K562 (cell line): ENCODE measurements at regions not wholly inside any gene's neighbourhood (a gene's known extent, or its start where the extent isn't known, plus 50 kb on each side); places are given as distances from the start of the nearest gene placed in this dataset.

Source experiments
- BRD4 ChIP-seq: fragments of 200-600 bp; sonication (generic); IDR thresholded peaks from 2 replicates; pipeline ENCODE4 v1.6.1; 2017; ENCODE audit warnings: inconsistent platforms
- CBX1 ChIP-seq: sonication (generic); IDR thresholded peaks from 2 replicates; pipeline ENCODE4 v1.6.1; 2016; ENCODE audit warnings: antibody characterized with exemption, low read depth, mild to moderate bottlenecking
- DNMT1 ChIP-seq: fragments of 450-650 bp; IDR thresholded peaks from 2 replicates; pipeline ENCODE4 v1.6.1; 2016; ENCODE audit warnings: antibody characterized with exemption, mild to moderate bottlenecking
- HNRNPUL1 ChIP-seq: fragments of 200-400 bp; formaldehyde crosslinking; IDR thresholded peaks from 2 replicates; pipeline ENCODE4 v1.6.1; 2017; ENCODE audit warnings: low read length
- IFI16 ChIP-seq: fragments of 250-450 bp; sonication (Bioruptor Pico); IDR thresholded peaks from 2 replicates; pipeline ENCODE4 v2.1.2; 2022; ENCODE audit warnings: mild to moderate bottlenecking, inconsistent platforms
- POLR3A ChIP-seq: IDR thresholded peaks from 2 replicates; pipeline ENCODE4 v1.6.1; 2011; ENCODE audit warnings: borderline replicate concordance, mild to moderate bottlenecking, moderate library complexity; ENCODE audit not compliant: insufficient read length, insufficient read depth; ENCODE audit errors: extremely low read depth
- TCF7L2 ChIP-seq: fragments of 150-350 bp; IDR thresholded peaks from 2 replicates; pipeline ENCODE4 v1.6.1; 2016; ENCODE audit warnings: low read depth, mild to moderate bottlenecking, low read length, moderate library complexity
- ZFP1 ChIP-seq: fragments of 450-650 bp; formaldehyde crosslinking; IDR thresholded peaks from 2 replicates; pipeline ENCODE4 v1.4.0; 2020; ENCODE audit warnings: mild to moderate bottlenecking, mixed read lengths
- TF ChIP-seq, protein P1 (sequence below), 3 experiments: fragments of 200-800 bp in 1 of 3; fragments of 250-450 bp in 1 of 3; fragments of 450-650 bp in 1 of 3; sonication (Bioruptor Pico) in 1 of 3; sonication (Bioruptor generic) in 1 of 3; formaldehyde crosslinking in 1 of 3; IDR thresholded peaks; 2 replicates each; pipeline versions ENCODE4 v1.6.1 to v1.8.0; 2016 to 2022; ENCODE audit warnings: mild to moderate bottlenecking in 2 of 3, missing genetic modification characterization in 2 of 3, missing compliant biosample characterization in 1 of 3, moderate library complexity in 1 of 3
- TF ChIP-seq, protein P2 (sequence below): sonication (generic); formaldehyde crosslinking; IDR thresholded peaks from 2 replicates; pipeline ENCODE4 v1.8.1; 2023; ENCODE audit warnings: mild to moderate bottlenecking, missing genetic modification reagents
- TF ChIP-seq, protein P3 (sequence below), 2 experiments: fragments of 450-650 bp; IDR thresholded peaks; 2 replicates each; pipeline ENCODE4 v1.6.1; 2016

- TF ChIP-seq, protein P1, sequence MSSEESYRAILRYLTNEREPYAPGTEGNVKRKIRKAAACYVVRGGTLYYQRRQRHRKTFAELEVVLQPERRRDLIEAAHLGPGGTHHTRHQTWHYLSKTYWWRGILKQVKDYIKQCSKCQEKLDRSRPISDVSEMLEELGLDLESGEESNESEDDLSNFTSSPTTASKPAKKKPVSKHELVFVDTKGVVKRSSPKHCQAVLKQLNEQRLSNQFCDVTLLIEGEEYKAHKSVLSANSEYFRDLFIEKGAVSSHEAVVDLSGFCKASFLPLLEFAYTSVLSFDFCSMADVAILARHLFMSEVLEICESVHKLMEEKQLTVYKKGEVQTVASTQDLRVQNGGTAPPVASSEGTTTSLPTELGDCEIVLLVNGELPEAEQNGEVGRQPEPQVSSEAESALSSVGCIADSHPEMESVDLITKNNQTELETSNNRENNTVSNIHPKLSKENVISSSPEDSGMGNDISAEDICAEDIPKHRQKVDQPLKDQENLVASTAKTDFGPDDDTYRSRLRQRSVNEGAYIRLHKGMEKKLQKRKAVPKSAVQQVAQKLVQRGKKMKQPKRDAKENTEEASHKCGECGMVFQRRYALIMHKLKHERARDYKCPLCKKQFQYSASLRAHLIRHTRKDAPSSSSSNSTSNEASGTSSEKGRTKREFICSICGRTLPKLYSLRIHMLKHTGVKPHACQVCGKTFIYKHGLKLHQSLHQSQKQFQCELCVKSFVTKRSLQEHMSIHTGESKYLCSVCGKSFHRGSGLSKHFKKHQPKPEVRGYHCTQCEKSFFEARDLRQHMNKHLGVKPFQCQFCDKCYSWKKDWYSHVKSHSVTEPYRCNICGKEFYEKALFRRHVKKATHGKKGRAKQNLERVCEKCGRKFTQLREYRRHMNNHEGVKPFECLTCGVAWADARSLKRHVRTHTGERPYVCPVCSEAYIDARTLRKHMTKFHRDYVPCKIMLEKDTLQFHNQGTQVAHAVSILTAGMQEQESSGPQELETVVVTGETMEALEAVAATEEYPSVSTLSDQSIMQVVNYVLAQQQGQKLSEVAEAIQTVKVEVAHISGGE (CRISPR knock-in tag; IDR thresholded peaks at IDR 0.05) = no peak
- no peak for TF ChIP-seq CBX1
- TF ChIP-seq IFI16 (CRISPR knock-in tag) = no peak
- TF ChIP-seq ZFP1 = no peak
- no peak for TF ChIP-seq DNMT1
- TF ChIP-seq HNRNPUL1 = no peak
- TF ChIP-seq, protein P2, sequence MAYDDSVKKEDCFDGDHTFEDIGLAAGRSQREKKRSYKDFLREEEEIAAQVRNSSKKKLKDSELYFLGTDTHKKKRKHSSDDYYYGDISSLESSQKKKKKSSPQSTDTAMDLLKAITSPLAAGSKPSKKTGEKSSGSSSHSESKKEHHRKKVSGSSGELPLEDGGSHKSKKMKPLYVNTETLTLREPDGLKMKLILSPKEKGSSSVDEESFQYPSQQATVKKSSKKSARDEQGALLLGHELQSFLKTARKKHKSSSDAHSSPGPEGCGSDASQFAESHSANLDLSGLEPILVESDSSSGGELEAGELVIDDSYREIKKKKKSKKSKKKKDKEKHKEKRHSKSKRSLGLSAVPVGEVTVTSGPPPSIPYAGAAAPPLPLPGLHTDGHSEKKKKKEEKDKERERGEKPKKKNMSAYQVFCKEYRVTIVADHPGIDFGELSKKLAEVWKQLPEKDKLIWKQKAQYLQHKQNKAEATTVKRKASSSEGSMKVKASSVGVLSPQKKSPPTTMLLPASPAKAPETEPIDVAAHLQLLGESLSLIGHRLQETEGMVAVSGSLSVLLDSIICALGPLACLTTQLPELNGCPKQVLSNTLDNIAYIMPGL (CRISPR knock-in tag) = no peak
- TF ChIP-seq, protein P3, sequence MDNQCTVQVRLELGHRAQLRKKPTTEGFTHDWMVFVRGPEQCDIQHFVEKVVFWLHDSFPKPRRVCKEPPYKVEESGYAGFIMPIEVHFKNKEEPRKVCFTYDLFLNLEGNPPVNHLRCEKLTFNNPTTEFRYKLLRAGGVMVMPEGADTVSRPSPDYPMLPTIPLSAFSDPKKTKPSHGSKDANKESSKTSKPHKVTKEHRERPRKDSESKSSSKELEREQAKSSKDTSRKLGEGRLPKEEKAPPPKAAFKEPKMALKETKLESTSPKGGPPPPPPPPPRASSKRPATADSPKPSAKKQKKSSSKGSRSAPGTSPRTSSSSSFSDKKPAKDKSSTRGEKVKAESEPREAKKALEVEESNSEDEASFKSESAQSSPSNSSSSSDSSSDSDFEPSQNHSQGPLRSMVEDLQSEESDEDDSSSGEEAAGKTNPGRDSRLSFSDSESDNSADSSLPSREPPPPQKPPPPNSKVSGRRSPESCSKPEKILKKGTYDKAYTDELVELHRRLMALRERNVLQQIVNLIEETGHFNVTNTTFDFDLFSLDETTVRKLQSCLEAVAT (IDR thresholded peaks at IDR 0.05) = no peak
- TF ChIP-seq TCF7L2 = no peak
- TF ChIP-seq POLR3A = no peak
- no peak for TF ChIP-seq BRD4
Observed at GRCh38 chr2:37774976-37775907, 103.8 kb upstream of the CDC42EP3 start (continued).
